ENCODE measurements at regions not wholly inside any gene's neighbourhood (a gene's known extent, or its start where the extent isn't known, plus 50 kb on each side); places are given as distances from the start of the nearest gene placed in this dataset.

- no peak for TF ChIP-seq CTCF (IDR thresholded peaks at IDR 0.05)
- no peak for TF ChIP-seq POLR2A (IDR thresholded peaks at IDR 0.05)
Measured at GRCh38 chr15:53126144-53126543, 336.0 kb upstream of the ONECUT1 start.
